Smooth muscle cell (in vitro differentiated cells): ENCODE measurements at regions not wholly inside any gene's neighbourhood (a gene's known extent, or its start where the extent isn't known, plus 50 kb on each side); places are given as distances from the start of the nearest gene placed in this dataset.
A peak's percentile ranks its signal among the peaks of the same experiment; 100 is the strongest.

Experiments
- DNase-seq: peaks from one replicate; lab custom pipeline; 2025; ENCODE audit not compliant: unreplicated experiment; lab: John Stamatoyannopoulos, UW
- H2AFZ ChIP-seq: fragments of 200-600 bp; sonication (generic); 2 replicates; pipeline ENCODE4 v1.6.0; 2016; ENCODE audit warnings: antibody characterized with exemption, low read depth, mild to moderate bottlenecking
- H3F3A ChIP-seq: fragments of 200-600 bp; sonication (generic); 2 replicates; pipeline ENCODE4 v1.6.0; 2017; ENCODE audit warnings: antibody characterized with exemption, low read depth
- H3K27ac ChIP-seq: fragments of 200-600 bp; sonication (generic); 2 replicates; pipeline ENCODE4 v1.5.1; 2016; ENCODE audit warnings: low read depth, mild to moderate bottlenecking
- H3K27me3 ChIP-seq: fragments of 200-600 bp; sonication (generic); 2 replicates; pipeline ENCODE4 v1.6.1; 2016; ENCODE audit warnings: low read depth, mild to moderate bottlenecking
- H3K36me3 ChIP-seq: fragments of 200-600 bp; sonication (generic); 2 replicates; pipeline ENCODE4 v1.5.1; 2016; ENCODE audit warnings: low read depth
- H3K4me1 ChIP-seq: fragments of 200-600 bp; sonication (generic); 2 replicates; pipeline ENCODE4 v1.5.1; 2016; ENCODE audit warnings: low read depth
- H3K4me2 ChIP-seq: fragments of 200-600 bp; sonication (generic); 2 replicates; pipeline ENCODE4 v1.6.0; 2016; ENCODE audit warnings: mild to moderate bottlenecking
- H3K4me3 ChIP-seq: fragments of 200-600 bp; sonication (generic); 2 replicates; pipeline ENCODE4 v1.5.1; 2016; ENCODE audit warnings: mild to moderate bottlenecking
- H3K79me2 ChIP-seq: fragments of 200-600 bp; sonication (generic); 2 replicates; pipeline ENCODE4 v1.6.0; 2016; ENCODE audit warnings: low read depth, mild to moderate bottlenecking
- H3K9ac ChIP-seq: fragments of 200-600 bp; sonication (generic); 2 replicates; pipeline ENCODE4 v1.6.0; 2016; ENCODE audit warnings: low read depth
- H3K9me3 ChIP-seq: fragments of 200-600 bp; sonication (generic); replicated peaks from 2 replicates; pipeline ENCODE4 v1.5.1; 2016; ENCODE audit warnings: low read depth
- H4K20me1 ChIP-seq: fragments of 200-600 bp; sonication (generic); 2 replicates; pipeline ENCODE4 v1.6.0; 2016; ENCODE audit warnings: low read depth
- CTCF ChIP-seq: fragments of 200-600 bp; sonication (generic); IDR thresholded peaks from 2 replicates; pipeline ENCODE4 v1.5.1; 2017; ENCODE audit warnings: borderline replicate concordance, mild to moderate bottlenecking, antibody characterized with exemption; ENCODE audit not compliant: insufficient read depth, poor library complexity, severe bottlenecking
- WGBS: methylation state at CpG from one replicate; pipeline ENCODE4 v1.1.7; 2016; ENCODE audit warnings: low lambda C conversion rate; 5-methylcytosine and 5-hydroxymethylcytosine counted together

DNA sequence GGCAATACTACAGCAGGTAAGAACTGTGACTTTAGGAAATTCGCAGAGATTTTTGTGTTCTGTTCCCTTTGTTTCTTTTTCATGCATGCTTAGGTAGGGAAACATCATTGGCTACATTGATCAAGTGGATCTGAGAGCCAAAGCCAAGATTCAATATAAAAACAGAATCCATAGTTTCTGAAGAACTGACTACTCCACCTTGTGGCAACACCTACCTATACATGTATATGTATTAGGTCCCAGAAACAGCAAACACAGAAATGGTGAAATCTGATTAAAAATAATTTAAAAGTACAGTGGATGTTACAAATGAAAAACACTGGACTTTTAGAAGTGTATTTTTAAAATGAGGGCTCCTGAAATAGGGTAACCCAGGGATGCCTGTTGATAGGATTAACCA, 322.6 kb upstream of the MAOA start:
- Histone ChIP-seq H3K36me3 (no peaks in the 10 kb centered on the region), H3K4me1 (no peaks in the 10 kb centered on the region), H3K79me2 (no peaks in the 10 kb centered on the region), H3F3A (no peaks in the 10 kb centered on the region), H3K9me3 (peaks cover 6% of the 10 kb centered on the region), H3K27ac (no peak overlapping the region), H3K4me3 (no peak overlapping the region), H4K20me1 (no peaks in the 10 kb centered on the region), H3K4me2 (no peak overlapping the region), H3K27me3 (no peaks in the 10 kb centered on the region), H2AFZ (no peak overlapping the region), H3K9ac (no peak overlapping the region)
- TF ChIP-seq CTCF, result peak; percentile 33
- DNase-seq, result no peak
- WGBS, result 94% methylated on average over 1 of the region's 1 CpG

- Histone ChIP-seq H4K20me1 (no peaks in the 10 kb centered on the region), H3K4me3 (no peak overlapping the region), H3K4me2 (no peak overlapping the region), H3K9ac (no peak overlapping the region), H3K27me3 (no peaks in the 10 kb centered on the region), H3F3A (no peaks in the 10 kb centered on the region), H3K36me3 (no peaks in the 10 kb centered on the region), H3K79me2 (no peaks in the 10 kb centered on the region), H3K9me3 (no peaks in the 10 kb centered on the region), H2AFZ (no peak overlapping the region), H3K27ac (no peak overlapping the region), H3K4me1 (no peaks in the 10 kb centered on the region)
- 85% methylated on average over 2 of the region's 2 CpGs for WGBS
- no peak for TF ChIP-seq CTCF
- no peak for DNase-seq
Measured at GRCh38 chrX:43345166-43345565, 310.9 kb upstream of the MAOA start.

DNA sequence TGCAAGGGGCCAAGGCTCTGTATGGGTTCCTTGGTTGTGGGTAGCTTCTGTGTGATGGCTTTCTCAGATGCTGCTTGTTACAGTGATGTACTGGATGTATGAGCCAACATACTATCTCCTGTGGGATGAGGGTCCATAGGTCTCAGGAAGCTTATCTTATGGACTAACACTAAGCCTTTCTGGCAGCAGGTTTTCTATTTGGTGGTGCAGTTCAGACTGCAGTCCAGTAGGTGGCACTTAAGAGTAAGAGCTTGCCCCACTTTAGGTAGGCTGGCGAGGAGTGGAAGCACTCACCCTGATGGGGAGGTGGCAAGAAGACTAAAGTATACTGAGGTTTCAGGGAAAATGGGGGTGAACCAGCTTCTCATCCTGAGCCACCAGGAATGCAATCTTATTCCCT, 306.7 kb upstream of the MAOA start:
- Histone ChIP-seq H2AFZ (no peak overlapping the region), H3K27ac (no peak overlapping the region), H3K79me2 (no peaks in the 10 kb centered on the region), H3K36me3 (no peaks in the 10 kb centered on the region), H4K20me1 (no peaks in the 10 kb centered on the region), H3K9me3 (no peaks in the 10 kb centered on the region), H3K27me3 (no peaks in the 10 kb centered on the region), H3K4me3 (no peak overlapping the region), H3K4me1 (no peaks in the 10 kb centered on the region), H3K4me2 (no peak overlapping the region), H3K9ac (no peak overlapping the region), H3F3A (no peaks in the 10 kb centered on the region)
- DNase-seq, result no peak
- TF ChIP-seq CTCF, result peak; percentile 65
- 22% methylated on average over 1 of the region's 1 CpG for WGBS

- H3K27me3 ChIP-seq, result no peaks in the 10 kb centered on the region
- no peaks in the 10 kb centered on the region for H3K36me3 ChIP-seq
- H3K79me2 ChIP-seq, result no peaks in the 10 kb centered on the region
- no peaks in the 10 kb centered on the region for H4K20me1 ChIP-seq
- WGBS, result 91% methylated on average over 4 of the region's 4 CpGs
- H3K9ac ChIP-seq, result no peak overlapping the region
- no peak overlapping the region for H2AFZ ChIP-seq
- no peaks in the 10 kb centered on the region for H3K4me1 ChIP-seq
- TF ChIP-seq CTCF, result no peak
- H3K9me3 ChIP-seq, result no peaks in the 10 kb centered on the region
- no peaks in the 10 kb centered on the region for H3F3A ChIP-seq
- no peak overlapping the region for H3K27ac ChIP-seq
- no peak overlapping the region for H3K4me2 ChIP-seq
- H3K4me3 ChIP-seq, result no peak overlapping the region
- DNase-seq, result no peak
Measured at GRCh38 chrX:43350935-43351334, 305.2 kb upstream of the MAOA start.
